ENCODE measurements at regions not wholly inside any gene's neighbourhood (a gene's known extent, or its start where the extent isn't known, plus 50 kb on each side); places are given as distances from the start of the nearest gene placed in this dataset.

GRCh38 chr14:76961631-76962302, 66.7 kb downstream of the IRF2BPL start (continued):
- no peak for TF ChIP-seq NFIC (IDR thresholded peaks at IDR 0.05; ENCODE audit: low read depth, low read length)
- peak; percentile 92 for TF ChIP-seq SP1 (IDR thresholded peaks at IDR 0.05; ENCODE audit: low read depth, low read length)
- peak; percentile 89 for TF ChIP-seq MEF2A (IDR thresholded peaks at IDR 0.05; ENCODE audit: insufficient read depth, low read depth, low read length)
- no peak for TF ChIP-seq RFX5 (IDR thresholded peaks at IDR 0.05; ENCODE audit: low read depth, low read length)
- peak; percentile 73; the same call in 1 of the 2 replicates for TF ChIP-seq IRF5 (IDR thresholded peaks at IDR 0.05; ENCODE audit: borderline replicate concordance)
- TF ChIP-seq LARP7 (IDR thresholded peaks at IDR 0.05), result no peak
- TF ChIP-seq CREM (IDR thresholded peaks at IDR 0.05; ENCODE audit: low read depth), result peak; percentile 97
- TF ChIP-seq MXI1 (IDR thresholded peaks at IDR 0.05; ENCODE audit: low read depth, low read length), result peak; percentile 72
- TF ChIP-seq GATAD2B (conservative IDR thresholded peaks at IDR 0.05; ENCODE audit: low read depth), result 0 out of 2 replicates have a peak, but pooled peaks have one; percentile 83
- TF ChIP-seq ASH2L (IDR thresholded peaks at IDR 0.05; ENCODE audit: borderline replicate concordance, low read depth), result no peak; the same call in 1 of the 2 replicates
- TF ChIP-seq CBFB (IDR thresholded peaks at IDR 0.05; ENCODE audit: low read depth), result peak; percentile 98
- peak; percentile 99 for TF ChIP-seq MTA2 (IDR thresholded peaks at IDR 0.05; ENCODE audit: low read depth)
- peak; percentile 66; the same call in 1 of the 2 replicates for TF ChIP-seq HSF1 (IDR thresholded peaks at IDR 0.05; ENCODE audit: low read depth, low read length)
- peak; percentile 99 for TF ChIP-seq IKZF2 (IDR thresholded peaks at IDR 0.05)
- peak; percentile 99 for TF ChIP-seq MEF2B (IDR thresholded peaks at IDR 0.05; ENCODE audit: partially characterized antibody, poor library complexity, severe bottlenecking)
- peak; percentile 26 for TF ChIP-seq CUX1 (IDR thresholded peaks at IDR 0.05; ENCODE audit: insufficient replicate concordance, low read depth, low read length)
- TF ChIP-seq JUNB (IDR thresholded peaks at IDR 0.05), result peak; percentile 96
- TF ChIP-seq E4F1 (IDR thresholded peaks at IDR 0.05; ENCODE audit: borderline replicate concordance, partially characterized antibody), result peak; percentile 35
- TF ChIP-seq EP300 (IDR thresholded peaks at IDR 0.05; ENCODE audit: borderline replicate concordance in 1 of 2, control insufficient read depth in 1 of 2, low read depth in 2 of 2, low read length in 2 of 2), result peak; percentile 100

Data from GM12878 (cell line).